Nucleus accumbens (tissue), 56 donors: ENCODE measurements at regions not wholly inside any gene's neighbourhood (a gene's known extent, or its start where the extent isn't known, plus 50 kb on each side); places are given as distances from the start of the nearest gene placed in this dataset.
"Not testable (repeated sequence)": the region's sequence is repeated elsewhere in the genome, so short reads cannot be mapped to it uniquely, and the experiment has no call there.

Experiments
- DNase-seq, 56 donors: peaks; one replicate each; lab custom pipeline; 2025; lab: John Stamatoyannopoulos, UW

- no peak for DNase-seq
These were observed 136.3 kb downstream of the TFAP2C start for GRCh38 chr20:56765172-56766073.

- no peak for DNase-seq
These were observed 137.4 kb downstream of the TFAP2C start for GRCh38 chr20:56766528-56766927.

GRCh38 chr20:56769921-56770600 is 141.0 kb downstream of the TFAP2C start:
- DNase-seq = no peak

DNA sequence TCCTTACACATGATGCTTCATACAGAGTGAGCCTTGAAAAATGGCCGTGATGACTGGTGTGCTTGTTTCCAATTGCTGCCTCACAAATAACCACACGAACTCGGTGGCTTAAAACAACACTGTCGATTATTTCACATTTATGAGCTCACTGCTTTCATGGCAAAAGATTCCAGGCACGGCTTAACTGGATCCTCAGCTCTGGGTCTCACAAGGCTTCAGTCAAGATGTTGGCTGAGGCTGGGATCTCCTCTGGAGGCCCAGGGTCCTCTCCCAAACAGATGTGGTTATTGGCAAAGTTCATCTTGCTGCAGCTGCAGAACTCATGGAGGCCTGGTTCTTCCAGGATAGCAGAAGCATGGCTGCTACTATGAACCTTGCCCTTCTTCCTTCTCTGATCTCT is 144.6 kb downstream of the TFAP2C start:
- no peak for DNase-seq

DNA sequence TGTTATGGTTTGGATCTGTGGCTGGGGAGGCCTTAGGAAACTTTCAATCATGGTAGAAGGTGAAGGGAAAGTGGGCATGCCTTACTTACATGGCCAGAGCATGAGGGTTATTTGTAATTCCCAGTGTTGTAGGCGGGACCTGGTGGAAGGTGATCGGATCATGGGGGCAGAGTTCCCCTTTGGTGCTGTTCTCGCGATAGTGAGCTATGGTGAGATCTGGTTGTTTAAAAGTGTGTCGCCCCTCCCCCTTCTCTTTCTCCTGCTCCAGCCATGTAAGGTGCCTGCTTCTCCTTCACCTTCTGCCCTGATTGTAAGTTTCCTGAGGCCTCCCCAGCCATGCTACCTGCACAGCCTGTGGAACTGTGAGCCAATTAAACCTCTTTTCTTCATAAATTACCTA is 145.8 kb downstream of the TFAP2C start:
- DNase-seq = no peak

- no peak for DNase-seq
These were observed 147.2 kb downstream of the TFAP2C start for GRCh38 chr20:56776345-56776744.

- DNase-seq = no peak
These were observed 149.7 kb downstream of the TFAP2C start for GRCh38 chr20:56778765-56779195.

- no peak for DNase-seq
These were observed 150.5 kb downstream of the TFAP2C start for GRCh38 chr20:56779452-56780143.

- DNase-seq = no peak
These were observed 151.2 kb downstream of the TFAP2C start for GRCh38 chr20:56780266-56780665.

GRCh38 chr20:56781108-56781739 is 152.1 kb downstream of the TFAP2C start:
- DNase-seq = no peak

GRCh38 chr20:56781987-56782560 is 153.0 kb downstream of the TFAP2C start:
- not testable (repeated sequence) for DNase-seq

GRCh38 chr20:56782814-56783213 is 153.7 kb downstream of the TFAP2C start:
- DNase-seq = not testable (repeated sequence)

GRCh38 chr20:56783826-56784225 is 154.7 kb downstream of the TFAP2C start:
- DNase-seq = no peak

DNA sequence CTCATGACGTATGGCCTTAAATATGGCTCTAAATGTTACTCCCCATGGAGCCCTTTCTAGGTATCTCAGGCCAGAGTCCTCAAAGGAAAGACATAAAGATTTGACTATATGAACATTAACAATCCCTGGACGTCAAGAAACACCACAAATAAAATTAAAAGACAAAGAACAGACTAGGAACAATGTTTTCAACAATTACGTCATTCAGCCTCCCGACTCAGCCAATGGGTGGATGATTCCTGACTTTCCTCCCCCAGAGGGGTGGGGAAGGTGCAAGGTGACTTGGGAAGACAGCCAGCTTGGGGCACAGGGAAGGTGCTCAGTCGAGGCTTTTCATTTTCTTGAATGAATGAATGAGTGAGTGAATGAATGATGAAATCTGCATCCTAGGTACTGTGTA is 157.4 kb downstream of the TFAP2C start:
- DNase-seq = no peak

DNA sequence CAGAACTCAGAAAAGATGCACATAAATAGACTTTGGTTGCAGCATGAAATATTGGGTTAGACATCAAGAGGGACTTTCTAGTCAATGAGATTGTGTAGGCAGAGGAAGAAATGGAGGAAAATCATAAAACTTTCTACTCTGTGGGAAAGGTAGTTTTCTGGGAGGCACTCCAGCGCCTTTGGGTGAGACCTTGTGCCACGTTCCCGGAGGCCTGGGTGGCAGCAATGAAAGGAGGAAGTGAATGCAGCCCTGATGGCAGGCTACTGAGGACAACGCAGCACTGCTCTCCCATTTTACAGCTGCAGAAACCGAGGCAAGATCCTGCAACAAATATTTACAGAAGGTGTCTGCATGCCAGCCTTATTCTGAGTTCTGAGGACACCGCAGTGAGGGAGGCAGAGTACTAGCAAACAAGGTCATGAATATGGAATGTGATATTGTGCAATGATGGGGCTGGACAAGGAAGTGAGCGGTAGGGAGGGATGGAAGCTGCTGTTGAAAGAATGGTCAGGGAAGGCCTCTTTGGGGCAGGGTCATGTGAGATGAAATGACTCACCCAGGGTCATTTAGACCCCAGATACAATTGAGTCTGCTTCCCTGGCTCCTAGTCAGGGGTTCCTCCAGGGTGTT is 159.1 kb downstream of the TFAP2C start:
- no peak for DNase-seq

DNA sequence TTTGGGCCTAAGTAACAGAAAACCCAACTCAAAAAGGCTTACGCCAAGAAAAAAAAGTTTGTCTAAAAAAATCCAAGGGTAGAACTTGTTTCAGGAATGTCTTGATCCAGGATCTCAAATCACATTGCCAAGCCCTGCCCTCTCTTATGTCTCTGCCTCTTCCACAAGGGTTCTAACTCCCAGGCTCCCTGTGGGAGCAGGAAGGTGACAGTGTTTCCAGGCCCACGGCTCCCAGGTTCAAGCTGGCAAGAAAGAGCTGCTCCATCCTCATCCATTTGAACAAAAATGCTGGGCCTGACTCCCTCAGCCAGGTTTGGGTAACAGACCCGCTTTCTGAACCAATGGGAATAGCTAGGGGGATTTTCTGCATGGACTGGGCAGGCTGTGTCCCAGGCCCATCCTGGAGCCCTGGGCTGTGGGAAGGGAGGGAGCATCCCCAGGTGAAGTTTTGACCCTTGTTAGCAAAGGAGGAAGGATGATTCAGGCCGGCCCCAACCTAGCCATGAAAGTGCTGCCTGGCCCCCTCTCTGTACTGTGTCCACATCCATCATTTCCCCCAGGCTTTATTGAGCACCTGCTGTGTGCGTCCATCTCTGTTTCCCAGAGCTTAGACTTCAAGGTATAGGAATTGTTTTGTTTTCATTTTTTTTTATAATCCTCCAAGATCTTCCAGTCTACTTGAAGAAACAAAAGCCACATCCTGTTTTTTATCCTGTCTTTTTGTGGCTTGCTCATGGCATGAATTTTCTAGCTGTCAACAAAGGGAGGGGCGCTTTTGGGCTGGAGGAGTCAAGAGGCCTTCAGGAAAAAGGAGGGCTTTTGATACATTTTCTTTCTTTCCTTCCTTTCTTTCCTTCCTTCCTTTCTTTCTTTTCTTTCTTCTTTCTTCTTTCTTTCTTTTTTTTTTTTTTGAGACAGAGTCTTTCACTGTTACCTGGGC is 159.8 kb downstream of the TFAP2C start:
- DNase-seq = no peak

GRCh38 chr20:56793916-56794315 is 164.8 kb downstream of the TFAP2C start:
- no peak for DNase-seq

GRCh38 chr20:56795492-56795891 is 166.4 kb downstream of the TFAP2C start:
- no peak for DNase-seq

GRCh38 chr20:56796345-56796744 is 167.2 kb downstream of the TFAP2C start:
- DNase-seq = no peak
